Nephron (organoid): ENCODE measurements at regions not wholly inside any gene's neighbourhood (a gene's known extent, or its start where the extent isn't known, plus 50 kb on each side); places are given as distances from the start of the nearest gene placed in this dataset.

ENCODE experiments used
- H3K27ac Mint-ChIP-seq, 3 experiments: 2 replicates each; pipeline ENCODE4 v1.8.0; 2020; ENCODE audit warnings: mixed read lengths in 3 of 3, mild to moderate bottlenecking in 2 of 3, moderate library complexity in 1 of 3
- H3K27me3 Mint-ChIP-seq: 2 replicates; pipeline ENCODE4 v1.8.0; 2021; ENCODE audit warnings: low read depth, mild to moderate bottlenecking, moderate library complexity, mixed read lengths
- H3K36me3 Mint-ChIP-seq: 2 replicates; pipeline ENCODE4 v1.8.0; 2020; ENCODE audit warnings: low read depth, mixed read lengths
- H3K4me1 Mint-ChIP-seq: 2 replicates; pipeline ENCODE4 v1.8.0; 2020; ENCODE audit warnings: mixed read lengths
- H3K4me3 Mint-ChIP-seq, 3 experiments: 2 replicates each; pipeline ENCODE4 v1.8.0; 2020; ENCODE audit warnings: mild to moderate bottlenecking in 3 of 3, mixed read lengths in 3 of 3, moderate library complexity in 2 of 3
- H3K9me3 Mint-ChIP-seq: 2 replicates; pipeline ENCODE4 v1.8.0; 2020; ENCODE audit warnings: mixed read lengths
- CTCF ChIP-seq, 3 experiments: fragments of 200-600 bp; sonication (generic); IDR thresholded peaks; one replicate each; pipeline ENCODE4 v1.5.0; 2021; ENCODE audit warnings: antibody characterized with exemption in 3 of 3; ENCODE audit not compliant: unreplicated experiment in 3 of 3

GRCh38 chr14:49992036-49992435 lies 99.2 kb downstream of the ARF6 start:
- H3K27me3 Mint-ChIP-seq, result no peaks in the 10 kb centered on the region
- peak overlapping the region in 2 of 3 experiments; percentile 3 to 8 for H3K27ac Mint-ChIP-seq
- no peaks in the 10 kb centered on the region for H3K36me3 Mint-ChIP-seq
- H3K4me1 Mint-ChIP-seq, result peaks cover 20% of the 10 kb centered on the region
- H3K9me3 Mint-ChIP-seq, result no peaks in the 10 kb centered on the region
- no peak for TF ChIP-seq CTCF (IDR thresholded peaks at IDR 0.05; ENCODE audit: unreplicated experiment in 3 of 3)
- H3K4me3 Mint-ChIP-seq, result no peak overlapping the region

- peaks cover 15% of the 10 kb centered on the region for H3K4me1 Mint-ChIP-seq
- H3K36me3 Mint-ChIP-seq, result no peaks in the 10 kb centered on the region
- H3K27ac Mint-ChIP-seq, result peak overlapping the region; percentile 3 to 14 (median 8)
- H3K4me3 Mint-ChIP-seq, result no peak overlapping the region
- H3K27me3 Mint-ChIP-seq, result peaks cover under 1% of the 10 kb centered on the region
- TF ChIP-seq CTCF (IDR thresholded peaks at IDR 0.05; ENCODE audit: unreplicated experiment in 3 of 3), result no peak
- no peaks in the 10 kb centered on the region for H3K9me3 Mint-ChIP-seq
Measured at GRCh38 chr14:49992448-49992847, 99.6 kb downstream of the ARF6 start.

- no peak for TF ChIP-seq CTCF (IDR thresholded peaks at IDR 0.05; ENCODE audit: unreplicated experiment in 3 of 3)
- Mint-ChIP-seq H3K4me3 (no peak overlapping the region), H3K27ac (peak overlapping the region in 2 of 3 experiments; percentile 8 to 14), H3K27me3 (peaks cover 4% of the 10 kb centered on the region), H3K36me3 (no peaks in the 10 kb centered on the region), H3K9me3 (no peaks in the 10 kb centered on the region), H3K4me1 (peaks cover 14% of the 10 kb centered on the region)
Measured at GRCh38 chr14:49992901-49993339, 100.0 kb downstream of the ARF6 start.

- H3K9me3 Mint-ChIP-seq, result no peaks in the 10 kb centered on the region
- peaks cover 4% of the 10 kb centered on the region for H3K27me3 Mint-ChIP-seq
- H3K27ac Mint-ChIP-seq, result no peak overlapping the region
- no peak overlapping the region for H3K4me3 Mint-ChIP-seq
- no peak for TF ChIP-seq CTCF (IDR thresholded peaks at IDR 0.05; ENCODE audit: unreplicated experiment in 3 of 3)
- peaks cover 14% of the 10 kb centered on the region for H3K4me1 Mint-ChIP-seq
- no peaks in the 10 kb centered on the region for H3K36me3 Mint-ChIP-seq
Measured at GRCh38 chr14:49993565-49993964, 100.7 kb downstream of the ARF6 start.

- H3K4me1 Mint-ChIP-seq, result peaks cover 23% of the 10 kb centered on the region
- no peak overlapping the region for H3K4me3 Mint-ChIP-seq
- H3K27ac Mint-ChIP-seq, result peak overlapping the region; percentile 60 to 93 (median 82)
- H3K9me3 Mint-ChIP-seq, result no peaks in the 10 kb centered on the region
- H3K36me3 Mint-ChIP-seq, result no peaks in the 10 kb centered on the region
- TF ChIP-seq CTCF (IDR thresholded peaks at IDR 0.05; ENCODE audit: unreplicated experiment in 3 of 3), result no peak
- peaks cover 4% of the 10 kb centered on the region for H3K27me3 Mint-ChIP-seq
Measured at GRCh38 chr14:49994951-49995561, 102.2 kb downstream of the ARF6 start.

- no peak overlapping the region for H3K4me3 Mint-ChIP-seq
- peaks cover 4% of the 10 kb centered on the region for H3K27me3 Mint-ChIP-seq
- H3K27ac Mint-ChIP-seq, result peak overlapping the region in 1 of 3 experiments; percentile 20
- no peaks in the 10 kb centered on the region for H3K36me3 Mint-ChIP-seq
- no peaks in the 10 kb centered on the region for H3K9me3 Mint-ChIP-seq
- peaks cover 43% of the 10 kb centered on the region for H3K4me1 Mint-ChIP-seq
- no peak for TF ChIP-seq CTCF (IDR thresholded peaks at IDR 0.05; ENCODE audit: unreplicated experiment in 3 of 3)
Measured at GRCh38 chr14:49997991-49998390, 105.1 kb downstream of the ARF6 start.
